GM18526 (cell line): ENCODE measurements at regions not wholly inside any gene's neighbourhood (a gene's known extent, or its start where the extent isn't known, plus 50 kb on each side); places are given as distances from the start of the nearest gene placed in this dataset.

Experiments
- POLR2A ChIP-seq: IDR thresholded peaks from 3 replicates; pipeline ENCODE4 v1.6.1; 2011; ENCODE audit not compliant: insufficient read length; ENCODE audit errors: extremely low read depth

- no peak for TF ChIP-seq POLR2A
Measured at GRCh38 chr1:157245823-157246222, 107.6 kb upstream of the ETV3 start.

GRCh38 chr1:157241185-157241538, 103.0 kb upstream of the ETV3 start:
- no peak for TF ChIP-seq POLR2A

- no peak for TF ChIP-seq POLR2A
Measured at GRCh38 chr1:157240495-157241184, 102.4 kb upstream of the ETV3 start.

- no peak for TF ChIP-seq POLR2A
Measured at GRCh38 chr1:157239936-157240335, 101.7 kb upstream of the ETV3 start.

- no peak for TF ChIP-seq POLR2A
Measured at GRCh38 chr1:157238585-157238984, 100.4 kb upstream of the ETV3 start.

GRCh38 chr1:157237981-157238380, 99.8 kb upstream of the ETV3 start:
- no peak for TF ChIP-seq POLR2A

- TF ChIP-seq POLR2A: no peak
Measured at GRCh38 chr1:157237522-157237921, 99.3 kb upstream of the ETV3 start.

GRCh38 chr1:157236072-157236471, 97.9 kb upstream of the ETV3 start:
- no peak for TF ChIP-seq POLR2A

GRCh38 chr1:157235307-157235706, 97.1 kb upstream of the ETV3 start:
- TF ChIP-seq POLR2A: no peak

GRCh38 chr1:157234705-157235273, 96.6 kb upstream of the ETV3 start:
- no peak for TF ChIP-seq POLR2A

GRCh38 chr1:157233131-157233530, 94.9 kb upstream of the ETV3 start:
- peak; percentile 16 for TF ChIP-seq POLR2A

GRCh38 chr1:157231846-157232525, 93.8 kb upstream of the ETV3 start:
- TF ChIP-seq POLR2A: no peak

GRCh38 chr1:157230500-157230899, 92.3 kb upstream of the ETV3 start:
- no peak for TF ChIP-seq POLR2A

GRCh38 chr1:157227700-157228099, 89.5 kb upstream of the ETV3 start:
- no peak for TF ChIP-seq POLR2A

- no peak for TF ChIP-seq POLR2A
Measured at GRCh38 chr1:157226739-157227138, 88.5 kb upstream of the ETV3 start.

GRCh38 chr1:157219600-157219999, 81.4 kb upstream of the ETV3 start:
- TF ChIP-seq POLR2A: no peak
